Body of pancreas (tissue), 4 donors: ENCODE measurements at regions not wholly inside any gene's neighbourhood (a gene's known extent, or its start where the extent isn't known, plus 50 kb on each side); places are given as distances from the start of the nearest gene placed in this dataset.

Experiments
- POLR2A ChIP-seq, 3 donors: fragments of 450-650 bp; IDR thresholded peaks; one replicate each; pipeline ENCODE4 v1.6.1; 2016; ENCODE audit warnings: antibody characterized with exemption in 3 of 3, mild to moderate bottlenecking in 2 of 3
- TF ChIP-seq, protein P1 (sequence below), 7 experiments: fragments of 450-650 bp in 4 of 7; fragments of 200-600 bp in 3 of 7; sonication (generic) in 3 of 7; IDR thresholded peaks; one replicate each; pipeline ENCODE4 v1.5.1; 2016 to 2019; ENCODE audit warnings: antibody characterized with exemption in 7 of 7

DNA sequence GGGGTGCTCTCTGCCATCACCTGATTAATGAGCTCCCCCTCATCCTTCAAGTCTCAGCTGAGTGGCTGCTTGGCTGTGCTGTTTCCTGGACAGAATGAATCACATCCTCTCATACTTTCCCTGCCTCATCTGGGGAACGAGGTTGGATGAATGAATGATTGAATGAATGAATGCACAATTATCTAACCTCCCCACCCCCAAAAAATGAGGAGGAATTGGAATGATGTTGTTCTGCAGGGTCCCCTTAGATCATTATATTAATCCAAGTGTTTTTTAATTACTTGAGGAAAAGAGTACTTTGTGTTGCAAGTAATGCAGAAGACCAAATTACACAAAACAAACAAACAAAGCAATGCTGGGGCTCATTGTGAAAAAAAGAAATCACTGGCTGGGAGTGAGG is 240.2 kb downstream of the BUB3 start:
- TF ChIP-seq, protein P1, sequence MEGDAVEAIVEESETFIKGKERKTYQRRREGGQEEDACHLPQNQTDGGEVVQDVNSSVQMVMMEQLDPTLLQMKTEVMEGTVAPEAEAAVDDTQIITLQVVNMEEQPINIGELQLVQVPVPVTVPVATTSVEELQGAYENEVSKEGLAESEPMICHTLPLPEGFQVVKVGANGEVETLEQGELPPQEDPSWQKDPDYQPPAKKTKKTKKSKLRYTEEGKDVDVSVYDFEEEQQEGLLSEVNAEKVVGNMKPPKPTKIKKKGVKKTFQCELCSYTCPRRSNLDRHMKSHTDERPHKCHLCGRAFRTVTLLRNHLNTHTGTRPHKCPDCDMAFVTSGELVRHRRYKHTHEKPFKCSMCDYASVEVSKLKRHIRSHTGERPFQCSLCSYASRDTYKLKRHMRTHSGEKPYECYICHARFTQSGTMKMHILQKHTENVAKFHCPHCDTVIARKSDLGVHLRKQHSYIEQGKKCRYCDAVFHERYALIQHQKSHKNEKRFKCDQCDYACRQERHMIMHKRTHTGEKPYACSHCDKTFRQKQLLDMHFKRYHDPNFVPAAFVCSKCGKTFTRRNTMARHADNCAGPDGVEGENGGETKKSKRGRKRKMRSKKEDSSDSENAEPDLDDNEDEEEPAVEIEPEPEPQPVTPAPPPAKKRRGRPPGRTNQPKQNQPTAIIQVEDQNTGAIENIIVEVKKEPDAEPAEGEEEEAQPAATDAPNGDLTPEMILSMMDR (IDR thresholded peaks at IDR 0.05) = no peak
- TF ChIP-seq POLR2A (IDR thresholded peaks at IDR 0.05) = no peak
